ENCODE measurements at regions not wholly inside any gene's neighbourhood (a gene's known extent, or its start where the extent isn't known, plus 50 kb on each side); places are given as distances from the start of the nearest gene placed in this dataset.

- TF ChIP-seq POLR2A (IDR thresholded peaks at IDR 0.05; ENCODE audit: low read depth, low read length) (no peak), PAX5 (IDR thresholded peaks at IDR 0.05; ENCODE audit: insufficient read depth, low read length, severe bottlenecking) (no peak)
- DNase-seq (ENCODE audit: insufficient read length, low spot score) (no peak), FAIRE-seq (no peak)
These were observed 169.6 kb upstream of the PODXL start for GRCh38 chr7:131726031-131726430.

GRCh38 chr7:131724776-131725345, 168.4 kb upstream of the PODXL start:
- TF ChIP-seq TAF1 (IDR thresholded peaks at IDR 0.05; ENCODE audit: low read depth, low read length) (no peak), SPI1 (IDR thresholded peaks at IDR 0.05; ENCODE audit: low read depth, low read length) (no peak), PAX5 (IDR thresholded peaks at IDR 0.05; ENCODE audit: insufficient read depth, low read length, severe bottlenecking) (no peak), POLR2AphosphoS5 (IDR thresholded peaks at IDR 0.05; ENCODE audit: low read depth, low read length) (no peak), POLR2A (IDR thresholded peaks at IDR 0.05; ENCODE audit: low read depth, low read length) (no peak), POU2F2 (IDR thresholded peaks at IDR 0.05; ENCODE audit: low read depth, low read length) (no peak)
- DNase-seq (ENCODE audit: insufficient read length, low spot score) (no peak), FAIRE-seq (no peak)

GRCh38 chr7:131723926-131724325, 167.5 kb upstream of the PODXL start:
- TF ChIP-seq POLR2A (IDR thresholded peaks at IDR 0.05; ENCODE audit: low read depth, low read length) (no peak), POU2F2 (IDR thresholded peaks at IDR 0.05; ENCODE audit: low read depth, low read length) (no peak), POLR2AphosphoS5 (IDR thresholded peaks at IDR 0.05; ENCODE audit: low read depth, low read length) (no peak), PAX5 (IDR thresholded peaks at IDR 0.05; ENCODE audit: insufficient read depth, low read length, severe bottlenecking) (no peak), SPI1 (IDR thresholded peaks at IDR 0.05; ENCODE audit: low read depth, low read length) (no peak)
- DNase-seq (ENCODE audit: insufficient read length, low spot score) (no peak), FAIRE-seq (no peak)

GRCh38 chr7:131722371-131722770, 165.9 kb upstream of the PODXL start:
- DNase-seq (ENCODE audit: insufficient read length, low spot score), result no peak
- no peak for TF ChIP-seq POU2F2 (IDR thresholded peaks at IDR 0.05; ENCODE audit: low read depth, low read length)
- FAIRE-seq, result no peak

- TF ChIP-seq PAX5 (IDR thresholded peaks at IDR 0.05; ENCODE audit: insufficient read depth, low read length, severe bottlenecking), result no peak
- no peak for TF ChIP-seq POLR2A (IDR thresholded peaks at IDR 0.05; ENCODE audit: low read depth, low read length)
- no peak for TF ChIP-seq SPI1 (IDR thresholded peaks at IDR 0.05; ENCODE audit: low read depth, low read length)
- no peak for TF ChIP-seq TAF1 (IDR thresholded peaks at IDR 0.05; ENCODE audit: low read depth, low read length)
- TF ChIP-seq POU2F2 (IDR thresholded peaks at IDR 0.05; ENCODE audit: low read depth, low read length), result no peak
- TF ChIP-seq POLR2AphosphoS5 (IDR thresholded peaks at IDR 0.05; ENCODE audit: low read depth, low read length), result no peak
- DNase-seq (ENCODE audit: insufficient read length, low spot score), result no peak
- FAIRE-seq, result no peak
These were observed 165.2 kb upstream of the PODXL start for GRCh38 chr7:131721660-131722059.

GRCh38 chr7:131720703-131721102, 164.3 kb upstream of the PODXL start:
- TF ChIP-seq TAF1 (IDR thresholded peaks at IDR 0.05; ENCODE audit: low read depth, low read length) (no peak), POLR2A (IDR thresholded peaks at IDR 0.05; ENCODE audit: low read depth, low read length) (no peak), PAX5 (IDR thresholded peaks at IDR 0.05; ENCODE audit: insufficient read depth, low read length, severe bottlenecking) (no peak), POLR2AphosphoS5 (IDR thresholded peaks at IDR 0.05; ENCODE audit: low read depth, low read length) (no peak), POU2F2 (IDR thresholded peaks at IDR 0.05; ENCODE audit: low read depth, low read length) (no peak), SPI1 (IDR thresholded peaks at IDR 0.05; ENCODE audit: low read depth, low read length) (no peak)
- FAIRE-seq (no peak), DNase-seq (ENCODE audit: insufficient read length, low spot score) (no peak)

- DNase-seq (ENCODE audit: insufficient read length, low spot score) (no peak), FAIRE-seq (no peak)
These were observed 160.8 kb upstream of the PODXL start for GRCh38 chr7:131717181-131717580.

GRCh38 chr7:131699323-131699722, 142.9 kb upstream of the PODXL start:
- no peak for TF ChIP-seq POU2F2 (IDR thresholded peaks at IDR 0.05; ENCODE audit: low read depth, low read length)
- no peak for TF ChIP-seq POLR2A (IDR thresholded peaks at IDR 0.05; ENCODE audit: low read depth, low read length)
- TF ChIP-seq PAX5 (IDR thresholded peaks at IDR 0.05; ENCODE audit: insufficient read depth, low read length, severe bottlenecking), result no peak
- TF ChIP-seq SPI1 (IDR thresholded peaks at IDR 0.05; ENCODE audit: low read depth, low read length), result no peak
- no peak for TF ChIP-seq POLR2AphosphoS5 (IDR thresholded peaks at IDR 0.05; ENCODE audit: low read depth, low read length)
- no peak for TF ChIP-seq TAF1 (IDR thresholded peaks at IDR 0.05; ENCODE audit: low read depth, low read length)
- no peak for FAIRE-seq

More at GRCh38 chr7:131717181-131717580, 160.8 kb upstream of the PODXL start:
- no peak for TF ChIP-seq POU2F2 (IDR thresholded peaks at IDR 0.05; ENCODE audit: low read depth, low read length)

GRCh38 chr7:131692131-131692960, 135.9 kb upstream of the PODXL start:
- TF ChIP-seq SPI1 (IDR thresholded peaks at IDR 0.05; ENCODE audit: low read depth, low read length) (no peak), POLR2A (IDR thresholded peaks at IDR 0.05; ENCODE audit: low read depth, low read length) (no peak), POU2F2 (IDR thresholded peaks at IDR 0.05; ENCODE audit: low read depth, low read length) (no peak), POLR2AphosphoS5 (IDR thresholded peaks at IDR 0.05; ENCODE audit: low read depth, low read length) (no peak), PAX5 (IDR thresholded peaks at IDR 0.05; ENCODE audit: insufficient read depth, low read length, severe bottlenecking) (no peak), TAF1 (IDR thresholded peaks at IDR 0.05; ENCODE audit: low read depth, low read length) (no peak)
- FAIRE-seq, result no peak
- DNase-seq (ENCODE audit: insufficient read length, low spot score), result no peak

More at GRCh38 chr7:131699323-131699722, 142.9 kb upstream of the PODXL start:
- DNase-seq (ENCODE audit: insufficient read length, low spot score), result no peak

- DNase-seq (ENCODE audit: insufficient read length, low spot score), result no peak
- no peak for TF ChIP-seq SPI1 (IDR thresholded peaks at IDR 0.05; ENCODE audit: low read depth, low read length)
- TF ChIP-seq POU2F2 (IDR thresholded peaks at IDR 0.05; ENCODE audit: low read depth, low read length), result no peak
- no peak for TF ChIP-seq POLR2A (IDR thresholded peaks at IDR 0.05; ENCODE audit: low read depth, low read length)
- no peak for TF ChIP-seq TAF1 (IDR thresholded peaks at IDR 0.05; ENCODE audit: low read depth, low read length)
- no peak for TF ChIP-seq POLR2AphosphoS5 (IDR thresholded peaks at IDR 0.05; ENCODE audit: low read depth, low read length)
- no peak for TF ChIP-seq PAX5 (IDR thresholded peaks at IDR 0.05; ENCODE audit: insufficient read depth, low read length, severe bottlenecking)
- FAIRE-seq, result no peak
These were observed 135.2 kb upstream of the PODXL start for GRCh38 chr7:131691454-131692130.
